K562 (cell line): ENCODE measurements at regions not wholly inside any gene's neighbourhood (a gene's known extent, or its start where the extent isn't known, plus 50 kb on each side); places are given as distances from the start of the nearest gene placed in this dataset.

ENCODE experiments used
- AFF4 ChIP-seq: sonication (generic); formaldehyde crosslinking; IDR thresholded peaks from 2 replicates; pipeline ENCODE4 v1.8.0; 2023; ENCODE audit warnings: mild to moderate bottlenecking, missing genetic modification reagents
- ARID3A ChIP-seq: IDR thresholded peaks from 2 replicates; pipeline ENCODE4 v1.6.1; 2012; ENCODE audit warnings: low read depth, low read length, improper control_type of control experiment, borderline replicate concordance
- CHD2 ChIP-seq: IDR thresholded peaks from 2 replicates; pipeline ENCODE4 v1.6.1; 2011; ENCODE audit warnings: low read depth, low read length
- PHF21A ChIP-seq: fragments of 450-650 bp; IDR thresholded peaks from 2 replicates; pipeline ENCODE4 v1.6.1; 2017; ENCODE audit warnings: low read depth, borderline replicate concordance
- ZFX ChIP-seq: sonication (generic); formaldehyde crosslinking; IDR thresholded peaks from 2 replicates; pipeline ENCODE4 v1.8.0; 2022; ENCODE audit warnings: mild to moderate bottlenecking, missing genetic modification reagents, moderate library complexity
- TF ChIP-seq, protein P1 (sequence below), 2 experiments: fragments of 200-800 bp in 1 of 2; sonication (Bioruptor generic) in 1 of 2; sonication (generic) in 1 of 2; formaldehyde crosslinking in 1 of 2; IDR thresholded peaks in 1 of 2; conservative IDR thresholded peaks in 1 of 2; 2 replicates each; pipeline versions ENCODE4 v1.5.0 to v1.6.1; 2016 to 2020; ENCODE audit warnings: missing compliant biosample characterization in 1 of 2, missing genetic modification characterization in 1 of 2, missing genetic modification reagents in 1 of 2

DNA sequence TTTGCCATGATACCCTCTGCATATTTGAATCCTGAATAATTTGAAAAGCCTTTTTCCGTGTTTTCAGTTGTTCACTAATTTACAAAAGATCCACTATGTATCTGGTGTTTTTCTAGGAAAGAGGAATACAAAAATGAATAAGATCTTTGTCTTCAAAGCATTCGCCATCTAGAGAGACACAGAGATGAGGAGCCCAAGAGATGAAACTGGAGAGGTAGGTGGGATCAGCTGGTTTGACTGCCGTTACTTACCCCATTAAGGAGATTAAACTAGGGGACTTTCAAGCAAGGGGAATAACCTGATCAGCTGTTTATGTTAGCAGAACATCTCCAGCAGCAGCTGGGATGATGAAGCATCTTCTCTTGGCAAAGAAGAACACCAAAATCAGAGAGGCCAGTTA is 150.2 kb upstream of the SATB2 start (continued):
- TF ChIP-seq, protein P1, sequence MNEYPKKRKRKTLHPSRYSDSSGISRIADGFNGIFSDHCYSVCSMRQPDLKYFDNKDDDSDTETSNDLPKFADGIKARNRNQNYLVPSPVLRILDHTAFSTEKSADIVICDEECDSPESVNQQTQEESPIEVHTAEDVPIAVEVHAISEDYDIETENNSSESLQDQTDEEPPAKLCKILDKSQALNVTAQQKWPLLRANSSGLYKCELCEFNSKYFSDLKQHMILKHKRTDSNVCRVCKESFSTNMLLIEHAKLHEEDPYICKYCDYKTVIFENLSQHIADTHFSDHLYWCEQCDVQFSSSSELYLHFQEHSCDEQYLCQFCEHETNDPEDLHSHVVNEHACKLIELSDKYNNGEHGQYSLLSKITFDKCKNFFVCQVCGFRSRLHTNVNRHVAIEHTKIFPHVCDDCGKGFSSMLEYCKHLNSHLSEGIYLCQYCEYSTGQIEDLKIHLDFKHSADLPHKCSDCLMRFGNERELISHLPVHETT (CRISPR knock-in tag; conservative IDR thresholded peaks at IDR 0.05 in 1 of 2, IDR thresholded peaks at IDR 0.05 in 1 of 2): no peak
- TF ChIP-seq ZFX (CRISPR knock-in tag) (no peak), CHD2 (no peak), AFF4 (no peak), PHF21A (no peak), ARID3A (no peak)
- TF ChIP-seq, all 486 proteins: peak for 0
